ENCODE measurements at regions not wholly inside any gene's neighbourhood (a gene's known extent, or its start where the extent isn't known, plus 50 kb on each side); places are given as distances from the start of the nearest gene placed in this dataset.
"Not testable (repeated sequence)": the region's sequence is repeated elsewhere in the genome, so short reads cannot be mapped to it uniquely, and the experiment has no call there.

DNA sequence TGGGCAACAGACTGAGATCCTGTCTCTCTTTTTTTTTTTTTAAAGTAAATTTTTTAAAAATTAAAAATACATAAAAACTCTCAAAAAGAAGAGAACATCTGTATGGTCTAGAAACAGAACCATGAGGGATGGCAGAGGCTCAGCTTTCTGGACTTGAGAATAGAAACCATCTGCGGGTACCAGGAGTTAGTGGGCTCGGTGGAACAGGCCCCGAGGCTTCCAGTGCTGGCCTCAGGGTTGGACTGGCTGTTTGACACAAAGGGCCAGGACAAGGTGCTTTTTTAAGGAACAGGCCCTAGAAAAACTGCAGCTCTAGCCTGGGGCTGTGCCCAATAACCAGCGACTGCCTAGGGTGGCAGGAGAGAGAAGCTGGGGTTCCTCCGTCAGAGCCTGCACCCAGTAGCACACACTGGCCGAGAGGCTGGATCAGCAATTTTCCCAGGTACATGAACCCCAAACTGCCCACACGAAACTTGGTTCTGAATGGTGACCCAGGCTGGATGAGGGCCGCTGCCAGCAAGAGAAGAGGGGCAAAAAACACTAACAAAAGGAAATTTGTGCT lies 131.0 kb upstream of the OLIG3 start:
- no peak for DNase-seq

DNA sequence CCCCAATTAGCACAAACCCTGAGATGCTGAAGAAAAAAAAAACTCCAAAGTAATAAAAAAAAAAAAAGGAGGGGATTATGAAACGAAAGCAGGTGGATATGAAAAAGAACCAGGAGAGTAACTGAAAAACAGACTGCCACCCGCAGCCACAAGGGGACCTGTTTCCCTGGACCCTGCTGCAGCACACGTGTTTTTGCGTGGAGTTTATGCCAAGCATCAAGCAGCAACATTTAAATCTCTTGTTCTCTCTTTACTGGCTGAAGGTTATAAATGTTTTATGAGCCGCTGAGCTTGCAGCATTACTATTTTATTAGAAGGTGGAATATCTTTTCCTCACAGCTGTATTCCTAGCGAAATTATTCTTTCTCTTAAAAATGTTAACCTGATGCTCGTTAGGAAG lies 131.6 kb upstream of the OLIG3 start:
- no peak for DNase-seq

DNA sequence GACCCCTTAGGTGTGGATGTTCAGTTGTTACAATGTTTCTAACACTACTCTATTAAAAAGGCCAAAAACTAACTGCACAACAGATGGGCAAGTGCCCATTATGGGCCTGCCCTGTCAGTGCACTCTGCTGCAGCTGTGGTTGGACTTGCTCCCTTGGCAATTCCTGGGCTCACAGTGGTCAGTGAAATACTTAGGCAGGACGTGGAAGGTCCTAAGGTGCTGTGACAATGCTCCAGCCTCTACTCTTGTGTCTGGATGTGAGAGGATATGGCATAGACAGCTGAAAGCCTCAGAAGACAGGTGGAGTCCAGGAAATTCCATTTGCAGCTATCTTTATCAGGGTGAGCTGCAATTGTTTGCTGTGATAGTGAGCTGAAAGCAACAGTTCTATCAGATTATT lies 136.5 kb upstream of the OLIG3 start:
- no peak for DNase-seq

DNA sequence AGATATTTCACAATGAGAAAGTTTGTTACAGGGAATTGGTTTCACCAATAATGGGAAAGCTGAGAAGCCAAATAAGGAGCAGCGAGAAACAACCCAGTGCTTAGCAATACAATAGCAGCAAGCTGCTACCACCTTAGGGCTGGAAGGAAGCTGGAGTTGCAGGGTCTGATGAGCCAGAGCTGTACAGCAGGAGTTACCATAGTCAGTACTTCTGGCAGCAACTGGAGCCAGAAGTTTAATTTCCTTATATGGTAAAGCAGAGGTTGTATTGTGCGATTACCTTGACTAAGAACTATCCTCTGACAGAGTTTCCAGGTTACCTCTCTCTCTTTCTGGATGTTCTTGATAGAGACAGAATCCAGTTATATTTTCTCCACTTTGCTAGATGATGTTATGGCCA lies 137.1 kb upstream of the OLIG3 start:
- no peak for DNase-seq

DNA sequence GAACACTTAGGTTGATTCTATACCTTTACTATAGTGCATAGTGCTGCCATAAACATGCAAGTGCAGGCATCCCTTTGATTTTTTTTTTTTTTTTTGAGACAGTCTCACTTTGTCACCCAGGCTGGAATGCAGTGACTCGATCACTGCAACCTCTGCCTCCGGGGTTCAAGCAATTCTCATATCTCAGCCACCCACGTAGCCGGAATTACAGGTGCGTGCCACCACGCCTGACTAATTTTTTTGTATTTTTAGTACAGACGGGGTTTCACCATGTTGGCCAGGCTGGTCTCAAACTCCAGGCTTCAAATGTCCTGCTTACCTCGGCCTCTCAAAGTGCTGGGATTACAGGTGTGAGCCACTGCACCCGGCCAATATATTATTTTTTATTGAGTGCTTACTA lies 140.0 kb upstream of the OLIG3 start:
- DNase-seq, result not testable (repeated sequence)

DNA sequence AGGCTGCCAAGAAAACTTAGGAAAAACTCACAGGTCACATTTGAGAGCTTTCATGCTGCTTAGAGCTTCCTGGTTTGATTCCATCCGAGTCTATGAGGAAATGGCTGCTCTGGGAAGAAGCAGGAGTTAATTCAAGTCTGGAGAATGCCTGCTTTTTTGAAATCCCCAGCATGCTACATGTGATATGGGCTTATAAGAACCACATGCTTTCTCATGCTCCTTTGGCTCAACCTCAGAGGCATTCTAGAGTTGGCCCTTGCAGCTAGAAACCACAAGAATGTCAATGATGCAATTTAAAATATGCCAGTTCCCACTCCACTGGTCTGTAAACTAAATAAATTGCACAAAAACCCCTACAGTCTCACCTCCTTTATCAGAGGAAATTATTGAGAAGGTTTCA lies 142.9 kb upstream of the OLIG3 start:
- DNase-seq, result no peak

DNA sequence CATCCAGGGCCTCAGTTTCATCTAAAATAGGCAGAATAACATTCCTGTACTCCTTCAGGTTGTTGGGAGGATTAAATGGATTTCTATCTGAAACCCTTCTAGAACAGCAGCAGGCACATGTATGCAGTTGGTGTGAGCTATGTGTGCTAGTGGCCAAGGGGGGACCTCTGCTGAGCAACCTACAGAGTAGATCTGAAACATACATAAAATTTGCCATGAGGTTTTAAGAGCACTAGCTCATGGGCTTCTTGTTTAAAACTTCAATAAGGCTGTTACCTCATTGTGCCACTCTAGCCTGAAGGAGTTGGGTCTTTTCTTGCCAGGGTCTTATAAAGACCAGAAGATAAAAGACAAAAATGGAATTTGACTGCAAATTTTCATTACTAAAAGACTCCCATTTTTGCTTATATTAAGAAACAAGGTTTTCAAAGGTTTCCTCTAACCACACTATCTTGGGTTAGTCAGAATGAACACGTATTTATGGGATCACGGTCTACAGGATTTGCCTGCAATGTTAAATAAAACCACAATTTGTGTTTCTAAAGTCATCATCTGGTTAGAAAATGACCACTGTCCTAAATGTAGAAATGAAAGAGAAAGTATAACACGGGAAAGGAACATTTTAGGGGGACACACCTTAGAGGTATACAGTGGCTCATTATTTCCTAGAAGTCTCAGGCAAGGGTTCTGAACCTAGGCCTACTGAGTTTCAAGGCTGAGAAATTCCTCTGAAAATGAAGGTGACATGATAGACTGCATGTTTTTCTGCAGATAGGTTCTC lies 144.9 kb upstream of the OLIG3 start:
- no peak for DNase-seq

DNA sequence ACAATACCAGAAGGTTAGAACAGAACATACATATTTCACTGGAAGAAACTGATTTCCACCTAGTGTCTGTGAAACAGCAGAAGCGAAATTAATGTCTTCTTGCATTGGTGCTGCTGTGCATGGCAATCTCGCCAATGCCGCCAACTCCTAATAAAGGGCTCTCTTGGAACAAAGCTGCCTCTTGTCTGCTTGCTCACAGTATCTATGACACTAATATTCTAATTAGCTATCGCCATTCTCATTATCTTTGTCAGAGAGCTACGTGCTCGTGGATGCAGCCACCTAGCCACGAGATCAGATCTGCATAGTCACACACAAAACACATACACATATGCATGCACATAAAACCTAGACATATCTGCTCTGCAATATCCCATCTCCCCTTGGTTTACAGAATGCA lies 145.9 kb upstream of the OLIG3 start:
- DNase-seq, result no peak

DNA sequence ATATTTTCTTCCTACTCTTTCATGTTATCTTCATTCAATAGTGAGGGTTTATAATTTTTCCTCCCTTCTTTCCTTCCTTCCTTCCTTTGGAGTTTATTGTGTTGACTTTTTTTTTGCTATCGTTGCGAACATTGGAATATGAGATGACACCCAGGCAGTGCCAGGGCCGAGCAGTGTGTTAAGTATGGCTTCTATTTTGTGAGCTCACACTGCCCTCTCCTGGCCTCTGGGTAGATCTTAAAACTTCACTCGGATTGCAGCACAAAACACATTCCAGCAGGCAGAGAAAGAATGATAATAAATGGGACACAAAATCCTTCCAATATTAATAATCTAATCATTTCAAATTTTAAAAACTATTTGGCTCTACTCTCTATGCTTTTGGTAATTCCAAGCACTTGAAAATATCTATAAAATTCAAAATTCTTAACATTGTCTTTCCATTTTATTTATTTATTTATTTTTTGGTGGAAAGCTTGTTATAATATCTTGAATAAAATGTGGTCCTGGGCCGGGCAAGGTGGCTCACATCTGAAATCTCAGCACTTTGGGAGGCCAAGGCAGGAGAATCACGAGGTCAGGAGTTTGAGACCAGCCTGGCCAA lies 147.4 kb upstream of the OLIG3 start:
- peak; percentile 32 for DNase-seq

DNA sequence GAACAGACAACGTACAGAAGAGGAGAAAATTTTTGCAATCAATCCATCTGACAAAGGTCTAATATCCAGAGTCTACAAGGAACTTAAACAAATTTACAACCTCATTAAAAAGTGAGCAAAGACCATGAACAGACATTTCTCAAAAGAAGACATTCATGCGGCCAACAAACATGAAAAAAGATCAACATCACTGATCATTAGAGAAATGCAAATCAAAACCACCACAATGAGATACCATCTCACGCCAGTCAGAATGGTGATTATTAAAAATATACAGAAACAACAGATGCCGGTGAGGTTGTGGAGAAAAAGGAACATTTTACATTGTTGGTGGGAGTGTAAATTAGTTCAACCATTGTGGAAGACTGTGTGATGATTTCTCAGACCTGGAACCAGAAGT lies 149.0 kb upstream of the OLIG3 start:
- not testable (repeated sequence) for DNase-seq

DNA sequence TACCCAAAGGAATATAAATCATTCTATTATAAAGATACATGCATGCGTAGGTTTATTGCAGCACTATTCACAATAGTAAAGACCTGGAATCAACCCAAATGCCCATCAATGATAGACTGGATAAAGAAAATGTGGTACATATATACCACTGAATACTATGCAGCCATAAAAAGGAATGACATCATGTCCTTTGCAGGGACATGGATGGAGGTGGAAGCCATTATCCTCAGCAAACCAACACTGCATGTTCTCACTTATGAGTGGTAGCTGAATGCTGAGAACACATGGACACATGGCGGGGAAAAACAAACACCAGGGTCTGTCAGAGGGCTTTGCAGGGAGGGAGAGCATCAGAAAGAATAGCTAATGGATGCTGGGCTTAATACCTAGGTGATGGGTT lies 149.4 kb upstream of the OLIG3 start:
- not testable (repeated sequence) for DNase-seq

DNA sequence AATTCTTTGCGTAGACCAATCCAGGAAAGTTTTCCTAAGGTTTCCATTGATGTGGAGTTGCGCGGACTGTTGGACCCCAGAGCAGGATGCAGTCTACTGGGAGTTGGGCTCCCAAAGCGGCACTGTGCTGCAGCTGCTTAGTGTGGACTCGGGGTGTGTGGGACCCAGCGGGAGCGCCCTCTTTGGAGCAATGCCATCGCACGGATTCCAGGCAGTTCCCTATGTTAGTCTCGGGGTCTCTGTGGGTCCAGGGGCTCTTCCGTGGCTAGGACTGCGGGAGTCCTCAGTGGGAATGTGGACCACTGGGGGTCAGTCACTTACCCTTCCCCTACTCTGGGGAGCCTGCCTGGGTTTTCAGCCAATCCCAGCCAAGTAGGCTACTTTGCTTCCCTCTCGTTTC lies 151.7 kb upstream of the OLIG3 start:
- DNase-seq, result no peak

DNA sequence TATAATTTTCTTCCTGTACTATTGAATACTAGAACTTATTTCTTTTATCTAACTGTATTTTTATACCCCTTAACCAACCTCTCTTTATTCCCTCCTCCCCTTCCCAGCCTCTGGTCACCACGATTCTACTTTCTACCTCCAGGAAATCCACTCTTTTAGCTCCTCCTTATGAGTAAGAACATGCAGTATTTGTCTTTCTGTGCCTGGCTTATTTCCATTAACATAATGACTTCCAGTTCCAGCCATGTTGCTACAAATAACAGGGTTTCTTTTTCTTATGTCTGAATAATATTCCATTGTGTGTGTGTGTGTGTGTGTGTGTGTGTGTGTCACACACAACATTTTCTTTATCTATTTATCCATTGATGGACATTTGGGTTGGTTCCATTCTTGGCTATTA lies 152.3 kb upstream of the OLIG3 start:
- DNase-seq, result no peak

DNA sequence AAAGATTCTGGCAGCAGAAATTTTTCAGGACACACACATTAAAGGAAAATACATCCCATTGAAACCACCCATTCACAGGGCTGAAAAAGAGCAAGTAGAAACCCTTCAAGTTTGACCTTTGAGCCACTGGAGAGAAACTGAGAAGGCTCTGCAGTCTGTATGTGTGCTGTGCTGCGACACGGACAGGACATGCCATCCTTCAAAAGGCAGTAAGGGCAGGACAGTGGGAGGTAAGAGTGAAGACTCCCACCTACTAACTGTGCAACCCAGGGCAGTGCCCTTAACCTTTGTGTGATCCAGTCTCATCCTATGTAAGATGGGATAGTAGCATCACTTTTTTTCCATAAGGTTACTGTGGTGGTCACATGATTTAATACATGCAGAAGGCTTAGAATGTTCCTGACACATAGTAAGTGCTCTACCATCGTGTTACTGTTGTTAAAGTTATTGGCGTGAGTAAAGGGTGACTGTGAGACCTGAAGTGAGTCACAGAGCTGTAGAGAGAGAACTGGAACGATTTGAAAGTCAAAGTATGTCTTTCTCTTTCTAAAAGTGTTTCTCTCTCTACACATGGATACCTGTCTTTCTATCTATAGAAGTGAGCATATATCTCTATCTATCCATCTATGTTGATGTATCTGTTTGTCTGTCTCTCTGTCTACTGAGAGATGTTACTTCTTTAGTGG lies 153.7 kb upstream of the OLIG3 start:
- no peak for DNase-seq

DNA sequence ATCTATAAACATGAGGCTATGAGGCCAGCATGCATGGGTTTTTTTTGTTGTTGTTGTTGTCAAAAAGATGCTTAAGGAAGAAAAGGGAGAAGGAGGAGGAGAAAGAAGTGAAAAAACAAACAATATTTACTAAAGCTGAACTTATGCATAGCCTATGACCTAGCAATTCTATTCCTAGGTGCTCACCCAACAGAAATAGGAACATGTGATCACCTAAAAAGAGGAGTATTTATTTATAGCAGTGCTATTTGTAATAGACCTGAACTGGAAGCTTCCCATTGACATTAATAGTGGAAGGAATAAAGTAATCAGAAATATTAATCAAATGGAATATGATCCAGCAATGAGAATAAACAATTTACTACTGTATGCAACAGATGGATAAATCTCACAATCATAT lies 156.5 kb upstream of the OLIG3 start:
- no peak for DNase-seq

DNA sequence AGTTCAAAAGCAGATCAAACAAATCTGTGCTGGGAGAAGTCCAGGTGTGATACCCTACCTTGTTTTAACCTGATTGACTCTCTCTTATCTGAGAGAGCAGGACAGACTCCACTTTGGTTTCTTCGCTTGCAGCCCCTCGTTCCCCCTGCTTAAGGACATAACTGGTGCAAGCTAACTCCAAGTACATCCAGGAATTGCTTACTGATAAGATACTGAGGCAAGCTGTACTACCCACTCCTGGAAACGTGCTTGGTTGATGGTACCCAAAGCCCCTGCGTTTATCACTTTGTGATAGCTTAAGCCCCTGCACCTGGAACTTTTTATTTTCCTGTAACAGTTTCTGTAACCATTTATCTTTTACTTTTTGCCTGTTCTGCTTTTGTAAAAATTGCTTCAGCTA lies 157.0 kb upstream of the OLIG3 start:
- DNase-seq, result no peak

DNA sequence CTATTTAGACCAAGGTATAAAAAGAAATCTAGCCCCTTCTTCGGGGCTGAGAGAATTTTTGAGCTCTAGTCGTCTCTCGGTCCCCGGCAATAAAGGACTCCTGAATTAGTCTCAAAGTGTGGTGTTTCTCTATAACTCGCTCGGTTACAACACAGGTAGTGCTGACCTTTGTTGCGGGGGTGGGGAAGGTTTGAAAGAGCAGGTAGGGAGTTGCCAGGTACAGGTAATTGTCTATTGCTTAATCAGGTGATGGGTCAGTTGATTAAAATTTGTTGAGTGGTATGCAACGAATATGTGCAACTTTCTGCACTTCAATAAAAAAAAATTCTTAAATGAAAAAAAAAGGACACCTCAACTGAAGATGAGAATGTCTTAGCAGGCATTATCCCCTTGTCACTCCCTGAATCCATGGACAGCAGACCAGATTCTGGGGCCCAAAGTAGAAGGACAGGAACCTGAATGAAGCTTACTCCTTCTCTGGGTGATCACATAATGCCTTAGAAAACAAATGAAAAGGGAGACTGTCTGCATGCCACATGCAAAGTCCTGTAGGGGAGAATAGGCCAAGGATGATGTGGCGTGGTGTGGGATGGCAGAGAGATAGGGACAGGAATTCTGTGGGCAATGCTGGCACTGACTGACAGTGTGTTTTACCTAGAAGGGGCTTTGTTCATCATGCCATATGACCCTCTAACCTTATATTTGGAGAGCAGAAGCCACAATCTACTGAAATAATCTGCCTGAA lies 157.6 kb upstream of the OLIG3 start:
- DNase-seq, result no peak

DNA sequence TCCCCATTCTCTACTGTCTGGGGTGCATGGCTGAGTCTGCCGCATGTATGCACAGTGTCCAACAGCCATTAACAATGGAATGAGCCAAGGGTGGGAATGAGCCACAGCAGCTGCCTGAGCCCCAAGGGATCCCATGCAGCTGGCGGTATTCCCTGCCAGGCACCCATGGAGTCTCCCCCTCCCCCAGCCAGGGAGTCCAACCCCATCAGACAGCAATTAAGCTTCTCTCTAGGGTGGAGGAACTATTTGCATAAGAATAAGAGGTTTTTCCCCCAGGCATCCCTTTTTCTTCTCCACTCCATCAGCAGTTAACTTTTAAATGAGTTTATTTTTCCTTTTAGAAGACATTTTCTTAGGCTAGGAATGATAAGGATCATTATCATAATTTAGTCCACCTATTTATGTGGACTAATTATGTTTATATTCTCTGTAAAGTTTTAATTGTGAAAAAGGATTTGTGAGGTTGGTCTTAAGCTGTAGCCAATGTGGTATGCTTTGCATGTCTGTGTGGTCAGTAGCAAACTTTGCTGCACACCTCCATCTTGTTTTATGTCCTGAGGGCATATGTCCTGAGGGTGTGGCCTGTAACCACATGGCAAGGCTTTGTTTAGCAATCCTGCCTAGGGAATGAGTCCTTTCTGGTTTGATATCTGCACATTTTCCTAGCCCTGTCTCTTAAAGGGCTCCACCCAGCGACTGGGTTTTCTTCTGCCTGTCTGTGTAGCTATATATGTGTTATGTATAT lies 158.9 kb upstream of the OLIG3 start:
- no peak for DNase-seq

DNA sequence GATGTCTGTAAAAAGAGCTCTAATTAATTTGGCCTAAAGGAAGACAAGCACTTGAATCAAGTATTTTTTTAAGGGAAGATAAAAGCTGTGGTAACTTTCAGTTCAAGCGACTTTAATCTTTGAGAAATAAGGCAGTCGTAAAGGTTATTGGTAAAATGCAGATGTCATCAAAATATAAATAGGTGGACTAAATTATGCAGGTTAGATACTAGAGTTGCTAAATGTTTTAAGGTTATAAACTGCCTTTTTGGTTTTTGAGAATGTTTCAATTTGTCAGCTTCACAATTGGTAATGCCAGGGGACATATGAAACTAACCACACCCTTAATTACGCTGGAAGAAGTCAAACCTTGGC lies 159.5 kb upstream of the OLIG3 start:
- DNase-seq, result no peak

DNA sequence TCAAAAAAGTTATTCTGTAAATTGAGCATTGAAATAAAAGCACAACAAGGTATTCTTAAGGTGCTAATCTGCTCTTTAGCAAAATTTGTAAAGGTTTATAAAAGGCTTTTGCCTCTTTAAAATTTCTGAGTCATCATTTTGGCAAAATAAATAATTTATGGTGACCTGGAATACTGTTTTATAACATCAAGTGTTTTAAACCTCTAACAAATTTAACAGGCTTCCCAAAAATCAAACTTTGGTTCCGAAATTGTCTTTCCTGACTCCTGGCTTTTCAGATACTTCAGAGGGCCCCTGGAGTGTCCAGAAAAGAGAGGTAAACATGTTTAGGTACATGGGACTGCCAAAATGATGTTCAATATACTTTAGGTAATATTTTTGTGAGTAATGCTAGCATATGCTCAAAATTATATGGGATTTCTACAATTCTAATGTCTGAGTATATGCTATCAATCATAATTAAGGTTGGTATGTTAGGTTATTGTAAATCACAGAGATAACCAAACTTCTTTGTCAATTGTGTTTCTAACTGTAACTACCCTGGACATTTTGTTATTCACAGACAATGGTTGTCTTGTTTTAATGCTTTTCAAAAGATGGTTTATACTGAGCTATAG lies 160.3 kb upstream of the OLIG3 start:
- no peak for DNase-seq

DNA sequence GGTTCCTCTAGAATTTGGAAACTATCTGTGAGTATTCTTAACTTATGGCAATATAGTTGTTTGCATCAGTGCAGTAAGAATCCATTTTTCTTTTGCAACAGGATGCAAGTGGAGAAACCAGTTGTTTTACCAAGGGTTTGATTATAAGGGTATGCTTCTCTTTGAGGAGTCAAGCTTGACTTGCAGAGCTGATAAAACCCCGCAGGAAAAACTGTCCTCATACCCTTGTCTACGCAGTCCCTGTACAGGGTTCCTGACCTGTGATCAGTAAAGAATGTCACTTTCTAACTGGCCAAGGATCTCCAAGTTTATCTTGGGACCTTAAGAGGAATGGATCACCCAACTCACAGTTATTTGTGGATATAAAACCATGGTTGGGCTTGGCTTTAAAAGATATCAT lies 161.1 kb upstream of the OLIG3 start:
- no peak for DNase-seq

DNA sequence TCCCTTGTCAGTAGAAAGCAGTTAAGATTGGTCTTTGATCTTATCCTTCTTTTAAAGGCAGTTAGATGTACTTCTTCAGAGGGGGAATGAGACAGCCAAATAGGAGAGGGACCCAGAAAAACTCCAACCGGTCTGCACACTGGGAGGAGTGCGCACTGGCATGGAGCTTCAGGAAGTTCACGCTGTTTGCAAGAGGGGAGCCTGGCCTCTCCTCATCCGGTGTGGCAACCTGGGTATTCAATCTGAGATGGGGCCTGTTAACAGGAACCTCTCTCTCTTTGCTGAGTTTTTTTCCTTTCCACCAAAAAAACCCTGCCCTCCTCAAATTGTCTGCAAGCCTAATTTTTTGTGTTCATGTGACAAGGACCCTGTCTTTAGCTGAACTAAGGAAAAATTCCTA lies 162.5 kb upstream of the OLIG3 start:
- DNase-seq, result no peak
